GM12878 (cell line): ENCODE measurements at regions not wholly inside any gene's neighbourhood (a gene's known extent, or its start where the extent isn't known, plus 50 kb on each side); places are given as distances from the start of the nearest gene placed in this dataset.

Source experiments
- ATAC-seq: fragments of 200-7000 bp; cut with Tn5 transposase; 3 replicates; pipeline ENCODE4 v1.9.1; 2020; ENCODE audit warnings: mild to moderate bottlenecking, moderate library complexity
- BruUV-seq: library from RNA; stranded (reverse); fragments of 400-500 nt; replicated peaks from 2 replicates; lab custom pipeline; 2021; lab: Mats Ljungman, UMichigan
- CTCF ChIA-PET: fragments of 300-600 bp; sonication (Branson Sonifier 250); formaldehyde crosslinking; extraction: SDS; loops from one replicate; lab custom pipeline; 2021; ENCODE audit warnings: inconsistent platforms; lab: Yijun Ruan, JAX
- POLR2A ChIA-PET: fragments of 350-600 bp; formaldehyde crosslinking; extraction: SDS; loops from one replicate; lab custom pipeline; 2021; ENCODE audit warnings: inconsistent platforms; lab: Charles Lee
- RAD21 ChIA-PET: fragments of 300-600 bp; sonication (Branson Sonifier 250); formaldehyde crosslinking; loops from one replicate; lab custom pipeline; 2023; ENCODE audit warnings: antibody characterized with exemption; ENCODE audit not compliant: unreplicated experiment; lab: Charles Lee
- SMC1A ChIA-PET: fragments of 300-600 bp; sonication (Branson Sonifier 250); formaldehyde crosslinking; loops from one replicate; lab custom pipeline; 2023; ENCODE audit not compliant: unreplicated experiment, uncharacterized antibody; lab: Charles Lee
- DNase-seq: peaks from one replicate; pipeline ENCODE4 v3.0.0-alpha.2; 2011; ENCODE audit warnings: low read depth, low spot score
- FAIRE-seq: peaks from 3 replicates; lab custom pipeline; 2011; peaks lifted over from hg19 to GRCh38; lab: Jason Lieb, UNC
- H2AFZ ChIP-seq: 2 replicates; pipeline ENCODE4 v1.6.0; 2011; ENCODE audit warnings: low read depth, low read length, control low read depth; ENCODE audit not compliant: control insufficient read depth
- H3K27ac ChIP-seq: 2 replicates; pipeline ENCODE4 v1.5.1; 2011; ENCODE audit warnings: control low read depth; ENCODE audit not compliant: control insufficient read depth, insufficient read depth
- H3K27me3 ChIP-seq, 2 experiments: replicated peaks in 1 of 2; 2 replicates each; pipeline versions ENCODE4 v1.6.0 to v1.6.1; 2011; ENCODE audit warnings: low read length in 1 of 2; ENCODE audit not compliant: control insufficient read depth in 2 of 2, insufficient read depth in 2 of 2
- H3K36me3 ChIP-seq, 2 experiments: 2 replicates each; pipeline ENCODE4 v1.5.1; 2011; ENCODE audit warnings: low read length in 1 of 2; ENCODE audit not compliant: control insufficient read depth in 2 of 2, insufficient read depth in 2 of 2
- H3K4me1 ChIP-seq: 2 replicates; pipeline ENCODE4 v1.6.1; 2011; ENCODE audit warnings: mild to moderate bottlenecking, low read length, moderate library complexity, mixed read lengths; ENCODE audit not compliant: control insufficient read depth, insufficient read depth
- H3K4me2 ChIP-seq: 2 replicates; pipeline ENCODE4 v1.6.0; 2011; ENCODE audit warnings: control low read depth; ENCODE audit not compliant: control insufficient read depth, insufficient read depth
- H3K4me3 ChIP-seq: fragments of 200-600 bp; sonication (generic); 2 replicates; pipeline ENCODE4 v1.5.1; 2016
- H3K79me2 ChIP-seq: 2 replicates; pipeline ENCODE4 v1.6.0; 2011; ENCODE audit warnings: low read length; ENCODE audit not compliant: control insufficient read depth, insufficient read depth
- H3K9ac ChIP-seq: 2 replicates; pipeline ENCODE4 v1.8.0; 2011; ENCODE audit warnings: low read length, control low read depth, mixed read lengths; ENCODE audit not compliant: control insufficient read depth, insufficient read depth
- H3K9me3 ChIP-seq: replicated peaks from 3 replicates; pipeline ENCODE4 v1.5.1; 2011; ENCODE audit warnings: mild to moderate bottlenecking, low read length; ENCODE audit not compliant: control insufficient read depth, insufficient read depth
- H4K20me1 ChIP-seq: 2 replicates; pipeline ENCODE4 v1.6.0; 2011; ENCODE audit not compliant: control insufficient read depth, insufficient read depth
- ETV6 ChIP-seq, 2 experiments: fragments of 450-650 bp in 1 of 2; IDR thresholded peaks in 1 of 2; conservative IDR thresholded peaks in 1 of 2; 2 replicates each; pipeline ENCODE4 v1.6.1; 2014; ENCODE audit warnings: antibody characterized with exemption in 1 of 2, borderline replicate concordance in 1 of 2, low read depth in 1 of 2, mild to moderate bottlenecking in 1 of 2, moderate library complexity in 1 of 2
- KDM1A ChIP-seq: fragments of 200-600 bp; sonication (generic); IDR thresholded peaks from 2 replicates; pipeline ENCODE4 v1.6.1; 2016; ENCODE audit warnings: borderline replicate concordance
- MTA2 ChIP-seq: fragments of 450-650 bp; IDR thresholded peaks from 2 replicates; pipeline ENCODE4 v1.6.1; 2016; ENCODE audit warnings: low read depth, mild to moderate bottlenecking, moderate library complexity
- MYC ChIP-seq: IDR thresholded peaks from 2 replicates; pipeline ENCODE4 v1.6.1; 2011; ENCODE audit warnings: mild to moderate bottlenecking, low read length, moderate library complexity, inconsistent platforms; ENCODE audit not compliant: insufficient read depth, insufficient replicate concordance, insufficient read length, severe bottlenecking
- RAD51 ChIP-seq: fragments of 450-650 bp; IDR thresholded peaks from 2 replicates; pipeline ENCODE4 v1.6.1; 2016; ENCODE audit warnings: moderate library complexity, mild to moderate bottlenecking, inconsistent platforms
- SIN3A ChIP-seq: IDR thresholded peaks from 2 replicates; pipeline ENCODE4 v1.6.1; 2012; ENCODE audit warnings: low read depth, low read length, improper control_type of control experiment
- SREBF2 ChIP-seq: IDR thresholded peaks from 2 replicates; pipeline ENCODE4 v1.6.1; 2012; ENCODE audit warnings: mild to moderate bottlenecking, low read length
- TAF1 ChIP-seq: IDR thresholded peaks from 2 replicates; pipeline ENCODE4 v1.6.1; 2011; ENCODE audit warnings: mild to moderate bottlenecking, low read depth, low read length, borderline replicate concordance
- TBL1XR1 ChIP-seq: IDR thresholded peaks from 2 replicates; pipeline ENCODE4 v1.6.1; 2012; ENCODE audit warnings: low read depth, low read length, improper control_type of control experiment
- YBX1 ChIP-seq: fragments of 450-650 bp; IDR thresholded peaks from 2 replicates; pipeline ENCODE4 v1.6.1; 2016; ENCODE audit warnings: antibody characterized with exemption
- ZNF207 ChIP-seq: fragments of 450-650 bp; IDR thresholded peaks from 2 replicates; pipeline ENCODE4 v1.6.1; 2014; ENCODE audit warnings: antibody characterized with exemption, mild to moderate bottlenecking, borderline replicate concordance
- WGBS: methylation state at CpG from one replicate; pipeline ENCODE4 v1.1.6; 2016; ENCODE audit warnings: low lambda C conversion rate; ENCODE audit not compliant: insufficient replicate concordance, insufficient coverage; ENCODE audit errors: missing lambda C conversion rate; 5-methylcytosine and 5-hydroxymethylcytosine counted together
- in situ Hi-C: fragments of 300-500 bp; cut with MboI; formaldehyde crosslinking; loops from 9 replicates; pipeline ENCODE4 v1.14.3; 2018; ENCODE audit warnings: mixed read lengths
- intact Hi-C: fragments of 100-400 bp; cut with micrococcal nuclease; formaldehyde crosslinking; loops from one replicate; pipeline ENCODE4 v1.14.2; 2022; ENCODE audit not compliant: unreplicated experiment
- TF ChIP-seq, protein P1 (sequence below): fragments of 450-650 bp; formaldehyde crosslinking; IDR thresholded peaks from 2 replicates; pipeline ENCODE4 v1.4.0; 2020; ENCODE audit warnings: mild to moderate bottlenecking, moderate library complexity
- TF ChIP-seq, protein P2 (sequence below): fragments of 450-650 bp; IDR thresholded peaks from 2 replicates; pipeline ENCODE4 v1.6.1; 2017; ENCODE audit warnings: low read depth, mild to moderate bottlenecking, moderate library complexity
- TF ChIP-seq, protein P3 (sequence below): fragments of 450-650 bp; IDR thresholded peaks from 2 replicates; pipeline ENCODE4 v1.6.1; 2016; ENCODE audit warnings: mild to moderate bottlenecking

GRCh38 chr3:63096248-63097058, 181.7 kb upstream of the SYNPR start:
- Histone ChIP-seq H4K20me1 (no peaks in the 10 kb centered on the region), H3K4me2 (no peak overlapping the region), H2AFZ (no peak overlapping the region), H3K27me3 (no peaks in the 10 kb centered on the region), H3K9me3 (no peaks in the 10 kb centered on the region), H3K27ac (no peak overlapping the region), H3K4me3 (no peak overlapping the region), H3K9ac (no peak overlapping the region), H3K4me1 (no peaks in the 10 kb centered on the region), H3K36me3 (no peaks in the 10 kb centered on the region), H3K79me2 (no peaks in the 10 kb centered on the region)
- WGBS = 59% methylated on average over 29 of the region's 32 CpGs
- no TSS peak for BruUV-seq
- DNase-seq (no peak), FAIRE-seq (no peak), ATAC-seq (no peak)
- in situ Hi-C loops (no loop called here), intact Hi-C loops (no loop called here)
- TF ChIP-seq TAF1 (no peak), TBL1XR1 (no peak), KDM1A (no peak), RAD51 (no peak), ZNF207 (no peak), ETV6 (conservative IDR thresholded peaks at IDR 0.05 in 1 of 2, IDR thresholded peaks at IDR 0.05 in 1 of 2; ENCODE audit: borderline replicate concordance in 1 of 2, low read depth in 1 of 2) (no peak), YBX1 (no peak), MTA2 (no peak), SIN3A (no peak), SREBF2 (no peak), MYC (no peak)
- TF ChIP-seq, protein P1, sequence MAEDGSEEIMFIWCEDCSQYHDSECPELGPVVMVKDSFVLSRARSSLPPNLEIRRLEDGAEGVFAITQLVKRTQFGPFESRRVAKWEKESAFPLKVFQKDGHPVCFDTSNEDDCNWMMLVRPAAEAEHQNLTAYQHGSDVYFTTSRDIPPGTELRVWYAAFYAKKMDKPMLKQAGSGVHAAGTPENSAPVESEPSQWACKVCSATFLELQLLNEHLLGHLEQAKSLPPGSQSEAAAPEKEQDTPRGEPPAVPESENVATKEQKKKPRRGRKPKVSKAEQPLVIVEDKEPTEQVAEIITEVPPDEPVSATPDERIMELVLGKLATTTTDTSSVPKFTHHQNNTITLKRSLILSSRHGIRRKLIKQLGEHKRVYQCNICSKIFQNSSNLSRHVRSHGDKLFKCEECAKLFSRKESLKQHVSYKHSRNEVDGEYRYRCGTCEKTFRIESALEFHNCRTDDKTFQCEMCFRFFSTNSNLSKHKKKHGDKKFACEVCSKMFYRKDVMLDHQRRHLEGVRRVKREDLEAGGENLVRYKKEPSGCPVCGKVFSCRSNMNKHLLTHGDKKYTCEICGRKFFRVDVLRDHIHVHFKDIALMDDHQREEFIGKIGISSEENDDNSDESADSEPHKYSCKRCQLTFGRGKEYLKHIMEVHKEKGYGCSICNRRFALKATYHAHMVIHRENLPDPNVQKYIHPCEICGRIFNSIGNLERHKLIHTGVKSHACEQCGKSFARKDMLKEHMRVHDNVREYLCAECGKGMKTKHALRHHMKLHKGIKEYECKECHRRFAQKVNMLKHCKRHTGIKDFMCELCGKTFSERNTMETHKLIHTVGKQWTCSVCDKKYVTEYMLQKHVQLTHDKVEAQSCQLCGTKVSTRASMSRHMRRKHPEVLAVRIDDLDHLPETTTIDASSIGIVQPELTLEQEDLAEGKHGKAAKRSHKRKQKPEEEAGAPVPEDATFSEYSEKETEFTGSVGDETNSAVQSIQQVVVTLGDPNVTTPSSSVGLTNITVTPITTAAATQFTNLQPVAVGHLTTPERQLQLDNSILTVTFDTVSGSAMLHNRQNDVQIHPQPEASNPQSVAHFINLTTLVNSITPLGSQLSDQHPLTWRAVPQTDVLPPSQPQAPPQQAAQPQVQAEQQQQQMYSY (CRISPR knock-in tag) = no peak
- TF ChIP-seq, protein P2, sequence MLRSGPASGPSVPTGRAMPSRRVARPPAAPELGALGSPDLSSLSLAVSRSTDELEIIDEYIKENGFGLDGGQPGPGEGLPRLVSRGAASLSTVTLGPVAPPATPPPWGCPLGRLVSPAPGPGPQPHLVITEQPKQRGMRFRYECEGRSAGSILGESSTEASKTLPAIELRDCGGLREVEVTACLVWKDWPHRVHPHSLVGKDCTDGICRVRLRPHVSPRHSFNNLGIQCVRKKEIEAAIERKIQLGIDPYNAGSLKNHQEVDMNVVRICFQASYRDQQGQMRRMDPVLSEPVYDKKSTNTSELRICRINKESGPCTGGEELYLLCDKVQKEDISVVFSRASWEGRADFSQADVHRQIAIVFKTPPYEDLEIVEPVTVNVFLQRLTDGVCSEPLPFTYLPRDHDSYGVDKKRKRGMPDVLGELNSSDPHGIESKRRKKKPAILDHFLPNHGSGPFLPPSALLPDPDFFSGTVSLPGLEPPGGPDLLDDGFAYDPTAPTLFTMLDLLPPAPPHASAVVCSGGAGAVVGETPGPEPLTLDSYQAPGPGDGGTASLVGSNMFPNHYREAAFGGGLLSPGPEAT = no peak
- TF ChIP-seq, protein P3, sequence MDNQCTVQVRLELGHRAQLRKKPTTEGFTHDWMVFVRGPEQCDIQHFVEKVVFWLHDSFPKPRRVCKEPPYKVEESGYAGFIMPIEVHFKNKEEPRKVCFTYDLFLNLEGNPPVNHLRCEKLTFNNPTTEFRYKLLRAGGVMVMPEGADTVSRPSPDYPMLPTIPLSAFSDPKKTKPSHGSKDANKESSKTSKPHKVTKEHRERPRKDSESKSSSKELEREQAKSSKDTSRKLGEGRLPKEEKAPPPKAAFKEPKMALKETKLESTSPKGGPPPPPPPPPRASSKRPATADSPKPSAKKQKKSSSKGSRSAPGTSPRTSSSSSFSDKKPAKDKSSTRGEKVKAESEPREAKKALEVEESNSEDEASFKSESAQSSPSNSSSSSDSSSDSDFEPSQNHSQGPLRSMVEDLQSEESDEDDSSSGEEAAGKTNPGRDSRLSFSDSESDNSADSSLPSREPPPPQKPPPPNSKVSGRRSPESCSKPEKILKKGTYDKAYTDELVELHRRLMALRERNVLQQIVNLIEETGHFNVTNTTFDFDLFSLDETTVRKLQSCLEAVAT = no peak
- POLR2A ChIA-PET = no interaction called here
- RAD21 ChIA-PET = no interaction called here
- SMC1A ChIA-PET = interaction anchor here (0.9 to 1.2 kb wide), 2 partner anchors 14 kb away, joined by 3 to 4 read pairs; no protein-coding TSS in a partner anchor
- CTCF ChIA-PET = interaction anchor here (1.7 kb wide), 1 partner anchor 10 kb away, joined by 8 read pairs; no protein-coding TSS in a partner anchor
